ENCODE measurements at regions not wholly inside any gene's neighbourhood (a gene's known extent, or its start where the extent isn't known, plus 50 kb on each side); places are given as distances from the start of the nearest gene placed in this dataset.

- no peak for TF ChIP-seq SMC3 (IDR thresholded peaks at IDR 0.05; ENCODE audit: borderline replicate concordance, low read length)
- TF ChIP-seq POLR2AphosphoS5 (IDR thresholded peaks at IDR 0.05; ENCODE audit: low read length) = no peak
- no peak for TF ChIP-seq DPF2 (IDR thresholded peaks at IDR 0.05)
- TF ChIP-seq ZNF24 (IDR thresholded peaks at IDR 0.05) = no peak
- TF ChIP-seq, protein P1, sequence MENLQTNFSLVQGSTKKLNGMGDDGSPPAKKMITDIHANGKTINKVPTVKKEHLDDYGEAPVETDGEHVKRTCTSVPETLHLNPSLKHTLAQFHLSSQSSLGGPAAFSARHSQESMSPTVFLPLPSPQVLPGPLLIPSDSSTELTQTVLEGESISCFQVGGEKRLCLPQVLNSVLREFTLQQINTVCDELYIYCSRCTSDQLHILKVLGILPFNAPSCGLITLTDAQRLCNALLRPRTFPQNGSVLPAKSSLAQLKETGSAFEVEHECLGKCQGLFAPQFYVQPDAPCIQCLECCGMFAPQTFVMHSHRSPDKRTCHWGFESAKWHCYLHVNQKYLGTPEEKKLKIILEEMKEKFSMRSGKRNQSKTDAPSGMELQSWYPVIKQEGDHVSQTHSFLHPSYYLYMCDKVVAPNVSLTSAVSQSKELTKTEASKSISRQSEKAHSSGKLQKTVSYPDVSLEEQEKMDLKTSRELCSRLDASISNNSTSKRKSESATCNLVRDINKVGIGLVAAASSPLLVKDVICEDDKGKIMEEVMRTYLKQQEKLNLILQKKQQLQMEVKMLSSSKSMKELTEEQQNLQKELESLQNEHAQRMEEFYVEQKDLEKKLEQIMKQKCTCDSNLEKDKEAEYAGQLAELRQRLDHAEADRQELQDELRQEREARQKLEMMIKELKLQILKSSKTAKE (IDR thresholded peaks at IDR 0.05; ENCODE audit: low read depth, poor library complexity, severe bottlenecking) = no peak
- TF ChIP-seq EP300 (IDR thresholded peaks at IDR 0.05; ENCODE audit: borderline replicate concordance in 1 of 2, control insufficient read depth in 1 of 2, low read depth in 2 of 2, low read length in 2 of 2) = no peak
Measured at GRCh38 chr12:42758806-42759205, 169.3 kb upstream of the PRICKLE1 start.

All from GM12878 (cell line).